ENCODE measurements at regions not wholly inside any gene's neighbourhood (a gene's known extent, or its start where the extent isn't known, plus 50 kb on each side); places are given as distances from the start of the nearest gene placed in this dataset.
A peak's percentile ranks its signal among the peaks of the same experiment; 100 is the strongest.

GRCh38 chr17:72517413-72518158 lies 396.8 kb downstream of the SOX9 start:
- Histone ChIP-seq H3K36me3 (no peaks in the 10 kb centered on the region), H3K9me3 (no peaks in the 10 kb centered on the region), H3K4me3 (ENCODE audit: low read depth, low read length) (peak overlapping the region; percentile 42), H3K4me1 (peaks cover 57% of the 10 kb centered on the region), H3K27me3 (no peaks in the 10 kb centered on the region)
- TF ChIP-seq, protein P1, sequence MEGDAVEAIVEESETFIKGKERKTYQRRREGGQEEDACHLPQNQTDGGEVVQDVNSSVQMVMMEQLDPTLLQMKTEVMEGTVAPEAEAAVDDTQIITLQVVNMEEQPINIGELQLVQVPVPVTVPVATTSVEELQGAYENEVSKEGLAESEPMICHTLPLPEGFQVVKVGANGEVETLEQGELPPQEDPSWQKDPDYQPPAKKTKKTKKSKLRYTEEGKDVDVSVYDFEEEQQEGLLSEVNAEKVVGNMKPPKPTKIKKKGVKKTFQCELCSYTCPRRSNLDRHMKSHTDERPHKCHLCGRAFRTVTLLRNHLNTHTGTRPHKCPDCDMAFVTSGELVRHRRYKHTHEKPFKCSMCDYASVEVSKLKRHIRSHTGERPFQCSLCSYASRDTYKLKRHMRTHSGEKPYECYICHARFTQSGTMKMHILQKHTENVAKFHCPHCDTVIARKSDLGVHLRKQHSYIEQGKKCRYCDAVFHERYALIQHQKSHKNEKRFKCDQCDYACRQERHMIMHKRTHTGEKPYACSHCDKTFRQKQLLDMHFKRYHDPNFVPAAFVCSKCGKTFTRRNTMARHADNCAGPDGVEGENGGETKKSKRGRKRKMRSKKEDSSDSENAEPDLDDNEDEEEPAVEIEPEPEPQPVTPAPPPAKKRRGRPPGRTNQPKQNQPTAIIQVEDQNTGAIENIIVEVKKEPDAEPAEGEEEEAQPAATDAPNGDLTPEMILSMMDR (IDR thresholded peaks at IDR 0.05; ENCODE audit: low read depth, low read length), result no peak
- no peak for DNase-seq

DNA sequence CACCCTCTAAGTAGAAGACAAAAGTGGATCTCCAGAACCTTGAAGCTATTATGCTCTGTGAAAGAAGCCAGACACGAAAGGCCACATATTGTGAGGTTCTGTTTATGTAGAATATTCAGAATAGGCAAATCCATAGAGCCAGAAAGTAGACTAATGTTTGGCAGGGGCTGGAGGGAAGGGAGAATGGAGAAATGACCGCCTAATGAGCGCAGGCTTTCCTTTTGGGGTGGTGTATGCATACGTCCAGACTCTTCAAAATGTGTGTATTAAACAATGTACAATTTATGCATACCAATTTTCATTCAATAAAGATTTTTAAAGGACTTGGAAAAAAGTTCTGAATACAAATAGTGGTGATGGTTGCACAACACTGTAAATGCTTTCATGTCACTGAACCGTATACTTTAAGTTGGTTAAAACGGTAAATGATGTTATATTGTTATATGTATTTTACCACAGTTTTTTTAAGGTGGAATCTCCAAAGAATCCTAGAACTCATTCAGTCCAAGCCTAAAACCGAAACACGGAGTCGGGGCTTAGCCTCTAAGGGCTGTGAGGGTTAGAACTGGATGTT lies 397.4 kb downstream of the SOX9 start:
- Histone ChIP-seq H3K4me3 (ENCODE audit: low read depth, low read length) (no peak overlapping the region), H3K9me3 (no peaks in the 10 kb centered on the region), H3K4me1 (peaks cover 50% of the 10 kb centered on the region), H3K36me3 (no peaks in the 10 kb centered on the region), H3K27me3 (no peaks in the 10 kb centered on the region)
- no peak for DNase-seq
- TF ChIP-seq, protein P1 (IDR thresholded peaks at IDR 0.05; ENCODE audit: low read depth, low read length), result no peak

GRCh38 chr17:72518753-72519597 lies 398.2 kb downstream of the SOX9 start:
- Histone ChIP-seq H3K27me3 (no peaks in the 10 kb centered on the region), H3K9me3 (no peaks in the 10 kb centered on the region), H3K4me1 (peaks cover 50% of the 10 kb centered on the region), H3K36me3 (no peaks in the 10 kb centered on the region), H3K4me3 (ENCODE audit: low read depth, low read length) (no peak overlapping the region)
- DNase-seq, result no peak
- TF ChIP-seq, protein P1 (IDR thresholded peaks at IDR 0.05; ENCODE audit: low read depth, low read length), result no peak

- no peak for DNase-seq
- Histone ChIP-seq H3K36me3 (no peaks in the 10 kb centered on the region), H3K9me3 (no peaks in the 10 kb centered on the region), H3K4me3 (ENCODE audit: low read depth, low read length) (no peak overlapping the region), H3K4me1 (peaks cover 45% of the 10 kb centered on the region), H3K27me3 (no peaks in the 10 kb centered on the region)
- TF ChIP-seq, protein P1 (IDR thresholded peaks at IDR 0.05; ENCODE audit: low read depth, low read length), result no peak
Measured at GRCh38 chr17:72519598-72519936, 398.7 kb downstream of the SOX9 start.

DNA sequence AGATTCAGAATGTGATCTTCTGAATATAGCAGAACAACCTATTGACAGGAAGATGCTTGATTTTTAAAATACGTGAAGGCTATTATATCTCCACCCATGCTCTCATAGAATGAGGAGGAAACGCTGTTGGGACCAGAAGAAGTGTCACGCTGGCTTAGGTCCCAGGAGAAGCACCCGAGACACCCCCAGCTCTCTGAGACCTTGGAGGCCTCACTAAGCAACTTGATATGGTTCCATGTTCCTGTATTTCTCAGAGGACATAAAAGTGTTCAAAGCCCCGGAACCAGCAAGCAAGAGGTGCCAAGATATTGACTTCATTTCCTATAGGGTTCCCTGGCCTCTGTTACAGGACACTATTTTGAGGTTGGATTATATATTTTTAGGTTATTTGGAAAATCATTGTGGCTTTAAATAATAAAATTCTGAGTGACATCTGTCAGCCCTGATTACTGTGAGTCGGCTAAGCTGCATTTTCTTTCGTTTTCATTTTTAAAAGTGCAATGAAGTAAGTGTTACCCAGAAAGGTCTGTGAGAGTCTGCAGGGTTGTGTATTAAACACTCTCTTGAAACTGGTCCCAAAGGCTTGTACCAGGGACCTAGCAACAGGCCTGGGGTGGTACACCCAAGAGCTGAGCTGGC lies 400.0 kb downstream of the SOX9 start:
- DNase-seq, result no peak
- Histone ChIP-seq H3K36me3 (no peaks in the 10 kb centered on the region), H3K9me3 (no peaks in the 10 kb centered on the region), H3K27me3 (no peaks in the 10 kb centered on the region), H3K4me3 (ENCODE audit: low read depth, low read length) (no peak overlapping the region), H3K4me1 (peaks cover 36% of the 10 kb centered on the region)
- TF ChIP-seq, protein P1 (IDR thresholded peaks at IDR 0.05; ENCODE audit: low read depth, low read length), result no peak

Data from BE2C (cell line).